Upper lobe of left lung (tissue), 6 donors: ENCODE measurements at regions not wholly inside any gene's neighbourhood (a gene's known extent, or its start where the extent isn't known, plus 50 kb on each side); places are given as distances from the start of the nearest gene placed in this dataset.

Experiments used
- ATAC-seq, 2 donors: fragments of 200-7000 bp; cut with Tn5 transposase; one replicate each; pipeline ENCODE4 v1.9.1; 2022; ENCODE audit warnings: mild to moderate bottlenecking in 2 of 2, moderate library complexity in 2 of 2; ENCODE audit not compliant: low FRiP score in 2 of 2
- DNase-seq, 2 donors: peaks; one replicate each; pipeline ENCODE4 v3.0.0-alpha.2; 2019 to 2020
- H3K27ac ChIP-seq, 4 donors: fragments of 200-600 bp; sonication (generic); one replicate each; pipeline ENCODE4 v1.5.1; 2016 to 2019
- H3K27me3 ChIP-seq, 4 donors: fragments of 200-600 bp; sonication (generic); one replicate each; pipeline ENCODE4 v1.5.1; 2017 to 2019
- H3K36me3 ChIP-seq, 4 donors: fragments of 200-600 bp; sonication (generic); one replicate each; pipeline ENCODE4 v1.5.1; 2016 to 2019
- H3K4me1 ChIP-seq, 4 donors: fragments of 200-600 bp; sonication (generic); one replicate each; pipeline ENCODE4 v1.5.1; 2018 to 2019
- H3K4me3 ChIP-seq, 4 donors: fragments of 200-600 bp; sonication (generic); one replicate each; pipeline ENCODE4 v1.5.1; 2017 to 2019; ENCODE audit warnings: mild to moderate bottlenecking in 2 of 4, moderate library complexity in 1 of 4
- H3K9me3 ChIP-seq, 4 donors: fragments of 200-600 bp; sonication (generic); one replicate each; pipeline ENCODE4 v1.5.1; 2018 to 2019
- CTCF ChIP-seq, 6 experiments: fragments of 450-650 bp in 4 of 6; fragments of 200-600 bp in 2 of 6; sonication (generic) in 2 of 6; IDR thresholded peaks; one replicate each; pipeline ENCODE4 v1.5.1; 2016 to 2019; ENCODE audit warnings: antibody characterized with exemption in 6 of 6
- EP300 ChIP-seq, 4 donors: sonication (generic); formaldehyde crosslinking; IDR thresholded peaks; one replicate each; pipeline ENCODE4 v1.5.1; 2017; ENCODE audit warnings: antibody characterized with exemption in 4 of 4, control low read depth in 2 of 4
- POLR2A ChIP-seq, 4 donors: fragments of 450-650 bp; IDR thresholded peaks; one replicate each; pipeline ENCODE4 v1.5.1; 2016 to 2017; ENCODE audit warnings: antibody characterized with exemption in 4 of 4, mild to moderate bottlenecking in 2 of 4
- POLR2AphosphoS5 ChIP-seq, 2 donors: sonication (generic); formaldehyde crosslinking; IDR thresholded peaks; one replicate each; pipeline ENCODE4 v1.5.1; 2017; ENCODE audit warnings: antibody characterized with exemption in 2 of 2
- WGBS, 2 donors: methylation state at CpG; one replicate each; pipeline ENCODE4 v1.1.5; 2017 to 2018; 5-methylcytosine and 5-hydroxymethylcytosine counted together
- donor health status: DM: no; HTN: no; CAD: no; lungs with moderate emphysema.
- donor health status: DM: no; HTN: yes; CAD: no; lungs with severe emphysema.

- Histone ChIP-seq H3K9me3 (no peaks in the 10 kb centered on the region), H3K27ac (no peak overlapping the region), H3K36me3 (no peaks in the 10 kb centered on the region), H3K4me3 (no peak overlapping the region), H3K27me3 (no peaks in the 10 kb centered on the region), H3K4me1 (no peaks in the 10 kb centered on the region)
- no peak for ATAC-seq
- DNase-seq = no peak
- TF ChIP-seq CTCF (IDR thresholded peaks at IDR 0.05) (no peak), POLR2AphosphoS5 (IDR thresholded peaks at IDR 0.05) (no peak), EP300 (IDR thresholded peaks at IDR 0.05) (no peak), POLR2A (IDR thresholded peaks at IDR 0.05) (no peak)
- 67 to 69% methylated on average over 7 of the region's 7 CpGs for WGBS, 2 donors
Measured at GRCh38 chr13:34620074-34620850, 321.8 kb upstream of the NBEA start.

DNA sequence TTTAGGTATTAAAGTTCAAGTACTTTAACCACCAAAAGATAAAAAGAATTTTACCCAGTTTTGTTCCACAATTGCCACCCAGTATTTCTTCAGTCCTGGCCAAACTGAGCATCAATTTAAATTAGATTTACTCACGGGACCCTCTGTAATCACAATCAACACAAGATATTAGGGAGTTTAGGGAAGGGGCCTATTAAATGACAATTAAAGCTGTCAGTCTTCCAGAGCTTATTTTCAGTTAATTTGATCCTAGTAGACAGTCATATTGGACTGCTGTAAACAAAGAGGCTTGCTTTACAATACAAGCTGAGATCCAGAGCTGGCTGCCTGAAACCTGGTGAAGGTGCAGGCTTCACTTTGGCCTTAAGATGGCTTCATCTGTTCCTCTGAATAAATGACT lies 321.2 kb upstream of the NBEA start:
- ATAC-seq = no peak
- H3K36me3 ChIP-seq = no peaks in the 10 kb centered on the region
- WGBS, 2 donors = 71 to 75% methylated on average over 1 of the region's 1 CpG

DNA sequence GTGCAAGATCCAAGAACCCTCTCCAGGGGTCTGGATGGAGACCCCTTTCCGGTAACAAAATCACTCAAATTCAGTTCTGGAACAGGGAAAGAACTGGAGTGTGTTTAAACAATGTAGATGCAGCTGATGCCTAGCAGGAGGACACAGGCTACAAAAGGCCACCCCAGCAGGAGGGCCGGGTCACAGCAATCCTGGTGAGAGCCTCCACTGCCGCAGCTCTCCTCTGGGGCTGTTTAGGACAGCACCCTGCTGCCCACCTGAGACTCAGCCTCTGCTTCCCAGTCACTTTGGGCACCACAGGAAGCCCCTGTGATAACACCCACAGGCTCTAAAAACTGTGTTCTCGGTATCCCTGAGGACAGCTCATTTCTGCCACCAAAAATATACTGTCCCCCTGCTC lies 318.7 kb upstream of the NBEA start:
- Histone ChIP-seq H3K9me3 (no peaks in the 10 kb centered on the region), H3K27me3 (no peaks in the 10 kb centered on the region), H3K4me1 (peaks cover 0 to 6% (median 0%) of the 10 kb centered on the region in 4 donors), H3K27ac (no peak overlapping the region), H3K4me3 (no peak overlapping the region), H3K36me3 (no peaks in the 10 kb centered on the region)
- no peak for DNase-seq
- no peak for TF ChIP-seq EP300 (IDR thresholded peaks at IDR 0.05)
- no peak for TF ChIP-seq POLR2AphosphoS5 (IDR thresholded peaks at IDR 0.05)
- TF ChIP-seq POLR2A (IDR thresholded peaks at IDR 0.05) = no peak
- no peak for ATAC-seq
- WGBS, 2 donors = 81 to 92% methylated on average over 2 to 4 of the region's 4 CpGs

More for the DNA sequence above, 321.2 kb upstream of the NBEA start:
- TF ChIP-seq POLR2AphosphoS5 (IDR thresholded peaks at IDR 0.05) (no peak), EP300 (IDR thresholded peaks at IDR 0.05) (no peak), POLR2A (IDR thresholded peaks at IDR 0.05) (no peak), CTCF (IDR thresholded peaks at IDR 0.05) (no peak)
- no peak overlapping the region for H3K4me3 ChIP-seq
- no peaks in the 10 kb centered on the region for H3K4me1 ChIP-seq
- H3K27ac ChIP-seq = no peak overlapping the region
- no peaks in the 10 kb centered on the region for H3K27me3 ChIP-seq
- no peaks in the 10 kb centered on the region for H3K9me3 ChIP-seq
- no peak for DNase-seq

- 38 to 39% methylated on average over 9 of the region's 9 CpGs for WGBS, 2 donors
- no peak overlapping the region for H3K27ac ChIP-seq
- no peak overlapping the region for H3K4me3 ChIP-seq
- DNase-seq (no peak), ATAC-seq (peak in 1 of 2 donors; percentile 26)
- H3K9me3 ChIP-seq = no peaks in the 10 kb centered on the region
- peaks cover 0 to 6% (median 0%) of the 10 kb centered on the region in 4 donors for H3K4me1 ChIP-seq
- TF ChIP-seq CTCF (IDR thresholded peaks at IDR 0.05) = no peak
- TF ChIP-seq EP300 (IDR thresholded peaks at IDR 0.05) = no peak
- TF ChIP-seq POLR2A (IDR thresholded peaks at IDR 0.05) = no peak
- no peak for TF ChIP-seq POLR2AphosphoS5 (IDR thresholded peaks at IDR 0.05)
- H3K36me3 ChIP-seq = no peaks in the 10 kb centered on the region
- no peaks in the 10 kb centered on the region for H3K27me3 ChIP-seq
Measured at GRCh38 chr13:34627509-34628208, 314.4 kb upstream of the NBEA start.

DNA sequence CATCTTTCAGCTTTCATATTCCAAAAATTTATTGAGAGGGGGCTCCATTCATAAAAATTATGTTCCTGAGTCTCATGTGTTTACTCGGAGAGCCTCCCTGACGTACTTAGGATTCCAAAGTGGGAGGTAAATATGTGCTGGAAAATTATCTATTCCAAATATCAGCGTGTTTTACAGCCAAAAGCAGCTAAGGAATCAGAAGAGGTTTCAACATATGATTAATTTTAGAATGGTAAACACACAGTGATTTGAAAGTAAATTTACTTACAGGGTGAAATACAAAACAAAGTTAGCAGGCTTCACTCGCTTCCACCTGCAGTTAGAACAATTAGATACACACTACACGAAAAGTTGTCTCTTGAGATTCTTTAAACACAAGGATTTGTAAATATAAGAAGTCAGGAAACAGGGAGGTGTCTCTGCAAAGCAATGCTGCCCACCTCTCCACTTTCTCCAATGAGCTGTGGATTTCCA lies 313.8 kb upstream of the NBEA start:
- ATAC-seq = no peak
- H3K4me1 ChIP-seq = peaks cover 0 to 6% (median 0%) of the 10 kb centered on the region in 4 donors
- H3K27ac ChIP-seq = no peak overlapping the region
- no peaks in the 10 kb centered on the region for H3K27me3 ChIP-seq
- no peak overlapping the region for H3K4me3 ChIP-seq
- no peak for DNase-seq
- WGBS, 2 donors = 43 to 52% methylated on average over 5 of the region's 5 CpGs
- no peaks in the 10 kb centered on the region for H3K36me3 ChIP-seq
- TF ChIP-seq POLR2AphosphoS5 (IDR thresholded peaks at IDR 0.05) = no peak
- TF ChIP-seq POLR2A (IDR thresholded peaks at IDR 0.05) = no peak
- TF ChIP-seq EP300 (IDR thresholded peaks at IDR 0.05) = no peak
- no peak for TF ChIP-seq CTCF (IDR thresholded peaks at IDR 0.05)
- H3K9me3 ChIP-seq = no peaks in the 10 kb centered on the region
